ENCODE measurements at regions not wholly inside any gene's neighbourhood (a gene's known extent, or its start where the extent isn't known, plus 50 kb on each side); places are given as distances from the start of the nearest gene placed in this dataset.

- DNase-seq (ENCODE audit: extremely low read depth in 1 of 4, low spot score in 3 of 4) (no peak), FAIRE-seq (no peak), ATAC-seq (no peak)
- H3K9me1 ChIP-seq (ENCODE audit: control insufficient read depth, insufficient read depth, low read length): no peaks in the 10 kb centered on the region
- intact Hi-C loops (cut with micrococcal nuclease) (no loop called here), in situ Hi-C loops (cut with MboI) (no loop called here)
- H3K9me3 ChIP-seq (replicated peaks; ENCODE audit: control insufficient read depth, insufficient read depth, low read depth, low read length): no peaks in the 10 kb centered on the region
- no peaks in the 10 kb centered on the region for H4K20me1 ChIP-seq (replicated peaks; ENCODE audit: control insufficient read depth, insufficient read depth, low read length)
- no TSS peak for BruUV-seq (replicated peaks)
- no peaks in the 10 kb centered on the region for H3K27me3 ChIP-seq (ENCODE audit: control insufficient read depth in 2 of 2, insufficient read depth in 2 of 2, low read length in 2 of 2)
- CTCF ChIA-PET (ENCODE audit: low intra/inter-chr PET ratio): no interaction called here
- H3K4me2 ChIP-seq (ENCODE audit: insufficient read depth, low read length): no peak overlapping the region
- POLR2A ChIA-PET: no interaction called here
- no peaks in the 10 kb centered on the region for H3K4me1 ChIP-seq (replicated peaks in 1 of 2; ENCODE audit: control insufficient read depth in 2 of 2, insufficient read depth in 2 of 2, low read length in 2 of 2)
- no peaks in the 10 kb centered on the region for H3K36me3 ChIP-seq (ENCODE audit: control insufficient read depth, insufficient read depth, low read length)
- no peak for TF ChIP-seq LARP7 (IDR thresholded peaks at IDR 0.05)
- TF ChIP-seq MBD2 (IDR thresholded peaks at IDR 0.05; ENCODE audit: borderline replicate concordance, low read depth): no peak
- no peak for TF ChIP-seq HNRNPH1 (optimal IDR thresholded peaks at IDR 0.05; ENCODE audit: low read depth, low read length)
- no peak for TF ChIP-seq DEAF1 (CRISPR knock-in tag; IDR thresholded peaks at IDR 0.05)
- TF ChIP-seq SLC30A9 (CRISPR knock-in tag; IDR thresholded peaks at IDR 0.05): no peak
- TF ChIP-seq, protein P1, sequence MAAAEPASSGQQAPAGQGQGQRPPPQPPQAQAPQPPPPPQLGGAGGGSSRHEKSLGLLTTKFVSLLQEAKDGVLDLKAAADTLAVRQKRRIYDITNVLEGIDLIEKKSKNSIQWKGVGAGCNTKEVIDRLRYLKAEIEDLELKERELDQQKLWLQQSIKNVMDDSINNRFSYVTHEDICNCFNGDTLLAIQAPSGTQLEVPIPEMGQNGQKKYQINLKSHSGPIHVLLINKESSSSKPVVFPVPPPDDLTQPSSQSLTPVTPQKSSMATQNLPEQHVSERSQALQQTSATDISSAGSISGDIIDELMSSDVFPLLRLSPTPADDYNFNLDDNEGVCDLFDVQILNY (CRISPR knock-in tag; IDR thresholded peaks at IDR 0.05): no peak
- no peak for TF ChIP-seq TSHZ1 (CRISPR knock-in tag; IDR thresholded peaks at IDR 0.05)
- TF ChIP-seq C11orf30 (IDR thresholded peaks at IDR 0.05; ENCODE audit: low read depth): no peak
- no peak for TF ChIP-seq FOXJ2 (tag; IDR thresholded peaks at IDR 0.05)
- no peak for TF ChIP-seq ZNF239 (CRISPR knock-in tag; IDR thresholded peaks at IDR 0.05)
- TF ChIP-seq, protein P2, sequence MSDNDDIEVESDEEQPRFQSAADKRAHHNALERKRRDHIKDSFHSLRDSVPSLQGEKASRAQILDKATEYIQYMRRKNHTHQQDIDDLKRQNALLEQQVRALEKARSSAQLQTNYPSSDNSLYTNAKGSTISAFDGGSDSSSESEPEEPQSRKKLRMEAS (CRISPR knock-in tag; IDR thresholded peaks at IDR 0.05): no peak
- TF ChIP-seq, protein P3, sequence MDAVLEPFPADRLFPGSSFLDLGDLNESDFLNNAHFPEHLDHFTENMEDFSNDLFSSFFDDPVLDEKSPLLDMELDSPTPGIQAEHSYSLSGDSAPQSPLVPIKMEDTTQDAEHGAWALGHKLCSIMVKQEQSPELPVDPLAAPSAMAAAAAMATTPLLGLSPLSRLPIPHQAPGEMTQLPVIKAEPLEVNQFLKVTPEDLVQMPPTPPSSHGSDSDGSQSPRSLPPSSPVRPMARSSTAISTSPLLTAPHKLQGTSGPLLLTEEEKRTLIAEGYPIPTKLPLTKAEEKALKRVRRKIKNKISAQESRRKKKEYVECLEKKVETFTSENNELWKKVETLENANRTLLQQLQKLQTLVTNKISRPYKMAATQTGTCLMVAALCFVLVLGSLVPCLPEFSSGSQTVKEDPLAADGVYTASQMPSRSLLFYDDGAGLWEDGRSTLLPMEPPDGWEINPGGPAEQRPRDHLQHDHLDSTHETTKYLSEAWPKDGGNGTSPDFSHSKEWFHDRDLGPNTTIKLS (IDR thresholded peaks at IDR 0.05; ENCODE audit: borderline replicate concordance, low read depth): no peak
- TF ChIP-seq PHF20 (IDR thresholded peaks at IDR 0.05; ENCODE audit: partially characterized antibody): no peak
- no peaks in the 10 kb centered on the region for H3K79me2 ChIP-seq (ENCODE audit: control insufficient read depth, insufficient read depth, low read length)
- H3K4me3 ChIP-seq: no peak overlapping the region
- no peak overlapping the region for H3K27ac ChIP-seq (ENCODE audit: extremely low read depth, low read depth, low read length)
- H2AFZ ChIP-seq (ENCODE audit: low read depth, low read length): no peak overlapping the region
- H3K9ac ChIP-seq (ENCODE audit: insufficient read depth in 1 of 2, low read depth in 2 of 2, low read length in 2 of 2): no peak overlapping the region
Observed at GRCh38 chr2:150232871-150233270, 254.6 kb downstream of the RND3 start.

Measured in K562 (cell line).